ENCODE measurements at regions not wholly inside any gene's neighbourhood (a gene's known extent, or its start where the extent isn't known, plus 50 kb on each side); places are given as distances from the start of the nearest gene placed in this dataset.

DNA sequence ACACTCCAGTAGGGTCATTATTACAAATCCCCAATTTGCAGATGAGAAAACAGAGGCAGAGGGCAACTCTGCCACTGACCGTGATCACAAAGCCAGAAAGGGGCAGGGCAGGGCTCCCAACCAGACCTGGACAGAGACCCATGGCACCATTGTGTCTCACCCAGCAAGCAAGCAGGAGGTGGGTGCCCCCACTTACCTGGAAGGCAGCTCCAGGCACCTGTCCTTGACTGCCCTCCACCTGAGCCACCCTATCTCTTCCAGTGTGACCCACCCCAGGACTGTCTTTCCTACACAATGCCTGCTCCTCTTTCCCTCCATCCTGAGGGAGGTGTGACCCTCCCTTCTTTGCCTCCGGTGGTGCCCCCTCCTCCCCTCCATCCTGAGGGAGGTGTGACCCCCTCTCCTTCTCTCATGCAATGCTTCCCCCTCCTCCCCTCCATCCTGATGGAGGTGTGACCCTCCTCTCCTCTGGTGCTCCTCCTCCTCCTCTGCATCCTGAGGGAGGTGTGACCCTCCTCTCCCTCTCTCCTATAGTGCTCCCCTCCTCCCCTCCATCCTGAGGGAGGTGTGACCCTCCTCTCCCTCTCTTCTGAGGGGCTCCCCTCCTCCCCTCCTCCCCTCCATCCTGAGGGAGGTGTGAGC is 198.0 kb downstream of the MED10 start:
- dilution Hi-C loops (cut with MboI; ENCODE audit: extremely low pct_ligation_motif_present, low sequenced_read_pairs): no loop called here
- DNase-seq (ENCODE audit: low read depth, low spot score) (no peak), FAIRE-seq (no peak)
- no peaks in the 10 kb centered on the region for H3K9me3 ChIP-seq (ENCODE audit: control insufficient read depth, low read depth, low read length)
- no peaks in the 10 kb centered on the region for H3K36me3 ChIP-seq (ENCODE audit: control insufficient read depth in 2 of 2, extremely low read depth in 1 of 2, insufficient read depth in 2 of 2, low read length in 2 of 2)
- no peak overlapping the region for H3K9ac ChIP-seq (ENCODE audit: control insufficient read depth, extremely low read depth, insufficient read depth, low read length)
- no peak overlapping the region for H3K27ac ChIP-seq (ENCODE audit: control insufficient read depth, insufficient read depth, low read length)
- no peaks in the 10 kb centered on the region for H3K79me2 ChIP-seq (ENCODE audit: control insufficient read depth, insufficient read depth, low read length)
- H3K27me3 ChIP-seq (ENCODE audit: control insufficient read depth, extremely low read depth, insufficient read depth, low read length): no peaks in the 10 kb centered on the region
- H3K4me2 ChIP-seq (ENCODE audit: control insufficient read depth, extremely low read depth, insufficient read depth, low read depth, low read length): no peak overlapping the region
- H3K9me1 ChIP-seq (ENCODE audit: control insufficient read depth, extremely low read depth, insufficient read depth, low read length): no peaks in the 10 kb centered on the region
- H3K4me1 ChIP-seq (ENCODE audit: control insufficient read depth, extremely low read depth, insufficient read depth, low read length): no peaks in the 10 kb centered on the region
- H4K20me1 ChIP-seq (ENCODE audit: control insufficient read depth, extremely low read depth, insufficient read depth, low read length): no peaks in the 10 kb centered on the region
- H2AFZ ChIP-seq (ENCODE audit: control insufficient read depth, low read length): no peak overlapping the region
- H3K4me3 ChIP-seq (ENCODE audit: control insufficient read depth in 2 of 3, extremely low read depth in 1 of 3, insufficient read depth in 2 of 3, low read depth in 1 of 3, low read length in 3 of 3): no peak overlapping the region
- TF ChIP-seq EZH2 (IDR thresholded peaks at IDR 0.05; ENCODE audit: low read length): no peak
- TF ChIP-seq, protein P1, sequence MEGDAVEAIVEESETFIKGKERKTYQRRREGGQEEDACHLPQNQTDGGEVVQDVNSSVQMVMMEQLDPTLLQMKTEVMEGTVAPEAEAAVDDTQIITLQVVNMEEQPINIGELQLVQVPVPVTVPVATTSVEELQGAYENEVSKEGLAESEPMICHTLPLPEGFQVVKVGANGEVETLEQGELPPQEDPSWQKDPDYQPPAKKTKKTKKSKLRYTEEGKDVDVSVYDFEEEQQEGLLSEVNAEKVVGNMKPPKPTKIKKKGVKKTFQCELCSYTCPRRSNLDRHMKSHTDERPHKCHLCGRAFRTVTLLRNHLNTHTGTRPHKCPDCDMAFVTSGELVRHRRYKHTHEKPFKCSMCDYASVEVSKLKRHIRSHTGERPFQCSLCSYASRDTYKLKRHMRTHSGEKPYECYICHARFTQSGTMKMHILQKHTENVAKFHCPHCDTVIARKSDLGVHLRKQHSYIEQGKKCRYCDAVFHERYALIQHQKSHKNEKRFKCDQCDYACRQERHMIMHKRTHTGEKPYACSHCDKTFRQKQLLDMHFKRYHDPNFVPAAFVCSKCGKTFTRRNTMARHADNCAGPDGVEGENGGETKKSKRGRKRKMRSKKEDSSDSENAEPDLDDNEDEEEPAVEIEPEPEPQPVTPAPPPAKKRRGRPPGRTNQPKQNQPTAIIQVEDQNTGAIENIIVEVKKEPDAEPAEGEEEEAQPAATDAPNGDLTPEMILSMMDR (optimal IDR thresholded peaks at IDR 0.05 in 1 of 3, IDR thresholded peaks at IDR 0.05 in 1 of 3, conservative IDR thresholded peaks at IDR 0.05 in 1 of 3; ENCODE audit: extremely low read depth in 1 of 3, insufficient read depth in 2 of 3, low read length in 3 of 3): no peak

DNA sequence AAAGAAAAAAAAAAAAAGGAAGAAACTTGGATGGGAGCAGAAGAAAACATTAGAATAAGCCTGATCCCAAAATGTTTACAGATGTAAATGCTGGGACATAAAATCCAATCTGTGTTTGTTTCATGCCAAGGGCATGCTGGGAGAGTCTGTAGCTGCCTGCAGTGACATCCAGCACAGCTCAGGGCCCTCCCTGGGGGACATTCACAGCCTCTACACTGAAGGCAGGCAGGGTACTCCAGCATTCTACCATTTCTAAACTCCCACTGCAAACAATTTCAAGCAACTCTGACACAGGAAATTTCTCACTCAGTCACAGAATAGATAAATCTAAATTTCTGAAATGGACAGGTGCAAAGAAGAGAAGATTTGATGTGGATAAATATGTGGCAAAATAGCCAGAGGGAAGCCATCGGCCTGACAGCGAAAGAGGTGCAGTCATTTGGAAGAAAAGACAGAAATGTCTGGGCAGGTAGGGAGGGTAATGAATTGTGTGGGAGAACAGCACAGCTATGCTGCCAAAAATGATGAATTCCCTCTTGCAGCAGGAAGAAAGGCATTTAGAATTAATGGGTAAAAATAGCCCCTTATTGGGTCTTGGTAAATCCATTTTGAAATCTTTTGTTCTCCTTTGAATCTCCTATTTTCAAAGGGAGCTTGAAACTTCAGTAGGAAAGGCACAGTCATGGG is 199.4 kb downstream of the MED10 start:
- no peak overlapping the region for H2AFZ ChIP-seq (ENCODE audit: control insufficient read depth, low read length)
- no peaks in the 10 kb centered on the region for H3K4me1 ChIP-seq (ENCODE audit: control insufficient read depth, extremely low read depth, insufficient read depth, low read length)
- no peak for FAIRE-seq
- H3K9me3 ChIP-seq (ENCODE audit: control insufficient read depth, low read depth, low read length): no peaks in the 10 kb centered on the region
- no peaks in the 10 kb centered on the region for H3K27me3 ChIP-seq (ENCODE audit: control insufficient read depth, extremely low read depth, insufficient read depth, low read length)
- H3K4me3 ChIP-seq (ENCODE audit: control insufficient read depth in 2 of 3, extremely low read depth in 1 of 3, insufficient read depth in 2 of 3, low read depth in 1 of 3, low read length in 3 of 3): no peak overlapping the region
- dilution Hi-C loops (cut with MboI; ENCODE audit: extremely low pct_ligation_motif_present, low sequenced_read_pairs): no loop called here
- H3K9ac ChIP-seq (ENCODE audit: control insufficient read depth, extremely low read depth, insufficient read depth, low read length): no peak overlapping the region
- H3K79me2 ChIP-seq (ENCODE audit: control insufficient read depth, insufficient read depth, low read length): no peaks in the 10 kb centered on the region
- H3K9me1 ChIP-seq (ENCODE audit: control insufficient read depth, extremely low read depth, insufficient read depth, low read length): no peaks in the 10 kb centered on the region
- TF ChIP-seq EZH2 (IDR thresholded peaks at IDR 0.05; ENCODE audit: low read length): no peak
- H3K27ac ChIP-seq (ENCODE audit: control insufficient read depth, insufficient read depth, low read length): no peak overlapping the region
- H3K4me2 ChIP-seq (ENCODE audit: control insufficient read depth, extremely low read depth, insufficient read depth, low read depth, low read length): no peak overlapping the region
- no peaks in the 10 kb centered on the region for H4K20me1 ChIP-seq (ENCODE audit: control insufficient read depth, extremely low read depth, insufficient read depth, low read length)
- DNase-seq (ENCODE audit: low read depth, low spot score): no peak
- H3K36me3 ChIP-seq (ENCODE audit: control insufficient read depth in 2 of 2, extremely low read depth in 1 of 2, insufficient read depth in 2 of 2, low read length in 2 of 2): no peaks in the 10 kb centered on the region

Data from keratinocyte (primary cell).